Lung (tissue), 11 donors: ENCODE measurements at regions not wholly inside any gene's neighbourhood (a gene's known extent, or its start where the extent isn't known, plus 50 kb on each side); places are given as distances from the start of the nearest gene placed in this dataset.

Source experiments
- ATAC-seq: fragments of 200-7000 bp; cut with Tn5 transposase; one replicate; pipeline ENCODE4 v1.9.1; 2020; ENCODE audit warnings: moderate number of reproducible peaks; ENCODE audit not compliant: insufficient read depth, low FRiP score
- DNase-seq, 3 donors: peaks; one replicate each; pipeline ENCODE4 v3.0.0-alpha.2; 2013 to 2017
- H3K27ac ChIP-seq, 2 donors: one replicate each; pipeline ENCODE4 v1.5.1; 2013; ENCODE audit warnings: mild to moderate bottlenecking in 2 of 2, moderate library complexity in 2 of 2, control low read depth in 1 of 2, inconsistent platforms in 1 of 2, low read depth in 1 of 2, low read length in 1 of 2
- H3K27me3 ChIP-seq, 3 donors: one replicate each; pipeline ENCODE4 v1.5.1; 2013; ENCODE audit warnings: low read length in 2 of 3; ENCODE audit not compliant: control insufficient read depth in 3 of 3, insufficient read depth in 3 of 3
- H3K36me3 ChIP-seq, 4 donors: one replicate each; pipeline ENCODE4 v1.5.1; 2013; ENCODE audit warnings: low read length in 4 of 4, mild to moderate bottlenecking in 1 of 4, moderate library complexity in 1 of 4; ENCODE audit not compliant: control insufficient read depth in 4 of 4, insufficient read depth in 4 of 4
- H3K4me1 ChIP-seq, 5 donors: one replicate each; pipeline ENCODE4 v1.5.1; 2013; ENCODE audit warnings: low read length in 5 of 5, mild to moderate bottlenecking in 2 of 5, moderate library complexity in 1 of 5; ENCODE audit not compliant: control insufficient read depth in 5 of 5, insufficient read depth in 5 of 5
- H3K4me3 ChIP-seq: one replicate; pipeline ENCODE4 v1.5.1; 2013; ENCODE audit warnings: mild to moderate bottlenecking, control low read depth, moderate library complexity
- H3K9ac ChIP-seq, 2 donors: one replicate each; pipeline ENCODE4 v1.5.1; 2013; ENCODE audit warnings: low read length in 2 of 2, control low read depth in 1 of 2; ENCODE audit not compliant: insufficient read depth in 1 of 2
- H3K9me3 ChIP-seq, 4 donors: one replicate each; pipeline ENCODE4 v1.5.1; 2013; ENCODE audit warnings: low read length in 3 of 4, mild to moderate bottlenecking in 1 of 4, moderate library complexity in 1 of 4; ENCODE audit not compliant: control insufficient read depth in 4 of 4, insufficient read depth in 3 of 4
- CTCF ChIP-seq: IDR thresholded peaks from 2 replicates; pipeline ENCODE4 v1.5.1; 2012; ENCODE audit warnings: mild to moderate bottlenecking; ENCODE audit errors: control extremely low read depth, extremely low read depth
- WGBS, 2 donors: extraction: QIAGEN DNeasy Blood & Tissue Kit; methylation state at CpG; one replicate each; pipeline ENCODE4 v1.1.7; 2013; 5-methylcytosine and 5-hydroxymethylcytosine counted together
- donor health status: control.
- donor health status: control.
- donor health status: Bipolar disorder and iron deficiency.
- donor health status: healthy.
- donor health status: DM: yes; HTN: yes; CAD: no.

DNA sequence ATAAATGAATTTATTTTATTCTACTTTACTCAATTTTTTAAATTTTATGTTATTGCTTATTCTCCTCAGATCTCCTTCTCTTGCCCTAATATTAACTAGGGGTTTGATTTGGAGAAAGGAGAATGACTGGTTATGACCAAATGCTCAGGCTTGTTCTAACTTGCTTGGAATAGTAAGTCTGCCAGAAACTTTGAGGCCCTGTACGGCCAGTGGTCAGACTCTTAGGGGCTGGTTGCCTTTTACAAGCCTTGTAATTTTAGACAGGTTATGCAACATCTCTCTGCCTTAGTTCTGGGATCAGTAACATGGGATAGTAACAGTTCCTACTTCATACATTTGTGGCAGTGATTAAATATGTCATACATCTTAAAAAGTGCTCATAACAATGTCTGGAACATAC is 279.5 kb downstream of the DUSP10 start:
- no peak for TF ChIP-seq CTCF
- H3K9me3 ChIP-seq = peaks cover 0 to 3% (median 0%) of the 10 kb centered on the region in 4 donors
- H3K4me1 ChIP-seq = peaks cover 0 to 35% (median 3%) of the 10 kb centered on the region in 5 donors
- WGBS, 2 donors = 86 to 93% methylated on average over 1 of the region's 1 CpG
- no peak overlapping the region for H3K27ac ChIP-seq
- H3K27me3 ChIP-seq = no peaks in the 10 kb centered on the region
- no peaks in the 10 kb centered on the region for H3K36me3 ChIP-seq
- H3K9ac ChIP-seq = no peak overlapping the region
- ATAC-seq (no peak), DNase-seq (no peak)
- no peak overlapping the region for H3K4me3 ChIP-seq

DNA sequence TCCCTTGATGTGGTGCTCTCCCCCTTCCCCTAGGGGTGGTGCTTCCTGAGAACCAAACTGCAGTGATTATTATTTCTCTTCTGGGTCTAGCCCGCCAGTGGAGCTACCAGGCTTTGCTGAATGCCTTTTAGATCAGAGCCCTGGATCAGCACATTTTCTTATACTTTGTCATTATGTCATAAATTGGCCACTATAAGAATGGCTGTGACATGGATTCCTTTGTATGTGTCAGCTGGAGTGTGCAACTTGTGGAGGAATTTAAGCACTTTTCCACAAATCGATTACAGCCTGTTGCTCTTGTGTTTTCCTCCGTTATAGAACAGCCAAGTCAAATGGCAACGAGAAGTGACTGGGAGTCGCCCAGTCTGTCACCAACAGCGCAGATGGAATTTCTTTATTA is 273.3 kb downstream of the DUSP10 start:
- no peak overlapping the region for H3K4me3 ChIP-seq
- 92 to 96% methylated on average over 6 of the region's 6 CpGs for WGBS, 2 donors
- H3K9me3 ChIP-seq = peaks cover 0 to 6% (median 3%) of the 10 kb centered on the region in 4 donors
- H3K9ac ChIP-seq = no peak overlapping the region
- H3K27me3 ChIP-seq = no peaks in the 10 kb centered on the region
- H3K36me3 ChIP-seq = no peaks in the 10 kb centered on the region
- DNase-seq = no peak
- TF ChIP-seq CTCF = no peak
- ATAC-seq = no peak
- peaks cover 0 to 2% (median 0%) of the 10 kb centered on the region in 5 donors for H3K4me1 ChIP-seq
- no peak overlapping the region for H3K27ac ChIP-seq

DNA sequence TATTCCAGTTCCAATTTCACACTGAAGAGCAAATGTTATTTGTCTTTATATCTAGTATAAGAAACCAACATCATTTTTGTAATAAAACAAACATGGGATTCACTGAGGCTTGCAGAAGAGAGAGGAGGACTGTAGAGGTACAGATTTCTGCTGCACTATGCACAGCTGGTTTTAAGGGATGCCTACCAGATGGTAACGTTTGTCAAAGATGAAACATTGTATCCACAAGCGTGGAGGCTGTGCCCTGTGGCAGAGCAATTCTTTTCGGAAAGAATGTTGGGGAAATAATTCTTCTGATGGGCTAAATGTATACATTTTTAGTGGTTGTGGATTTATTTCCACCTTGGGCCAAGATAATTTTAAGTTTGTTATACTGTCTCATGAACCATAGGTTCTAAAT is 272.4 kb downstream of the DUSP10 start:
- Histone ChIP-seq H3K4me3 (no peak overlapping the region), H3K9me3 (peaks cover 0 to 6% (median 3%) of the 10 kb centered on the region in 4 donors), H3K4me1 (no peaks in the 10 kb centered on the region), H3K9ac (no peak overlapping the region), H3K36me3 (no peaks in the 10 kb centered on the region), H3K27me3 (no peaks in the 10 kb centered on the region), H3K27ac (no peak overlapping the region)
- DNase-seq (no peak), ATAC-seq (no peak)
- TF ChIP-seq CTCF = no peak
- 88 to 92% methylated on average over 3 of the region's 3 CpGs for WGBS, 2 donors

- no peak for TF ChIP-seq CTCF
- H3K27ac ChIP-seq = no peak overlapping the region
Observed at GRCh38 chr1:221470000-221470698, 271.7 kb downstream of the DUSP10 start.

More at GRCh38 chr1:221470000-221470698, 271.7 kb downstream of the DUSP10 start:
- DNase-seq = no peak
- Histone ChIP-seq H3K9me3 (peaks cover 0 to 6% (median 3%) of the 10 kb centered on the region in 4 donors), H3K9ac (no peak overlapping the region), H3K27me3 (no peaks in the 10 kb centered on the region), H3K4me3 (no peak overlapping the region), H3K36me3 (no peaks in the 10 kb centered on the region), H3K4me1 (no peaks in the 10 kb centered on the region)
- 77 to 91% methylated on average over 6 of the region's 6 CpGs for WGBS, 2 donors
- ATAC-seq = no peak
